HK-2 (cell line): ENCODE measurements at regions not wholly inside any gene's neighbourhood (a gene's known extent, or its start where the extent isn't known, plus 50 kb on each side); places are given as distances from the start of the nearest gene placed in this dataset.

Experiments
- DNase-seq: peaks from one replicate; pipeline ENCODE4 v3.0.0-alpha.2; 2018; ENCODE audit not compliant: unreplicated experiment

- no peak for DNase-seq
Observed at GRCh38 chr2:39535636-39536185, 98.6 kb upstream of the MAP4K3 start.

GRCh38 chr2:39537150-39537549 lies 100.1 kb upstream of the MAP4K3 start:
- DNase-seq, result no peak

DNA sequence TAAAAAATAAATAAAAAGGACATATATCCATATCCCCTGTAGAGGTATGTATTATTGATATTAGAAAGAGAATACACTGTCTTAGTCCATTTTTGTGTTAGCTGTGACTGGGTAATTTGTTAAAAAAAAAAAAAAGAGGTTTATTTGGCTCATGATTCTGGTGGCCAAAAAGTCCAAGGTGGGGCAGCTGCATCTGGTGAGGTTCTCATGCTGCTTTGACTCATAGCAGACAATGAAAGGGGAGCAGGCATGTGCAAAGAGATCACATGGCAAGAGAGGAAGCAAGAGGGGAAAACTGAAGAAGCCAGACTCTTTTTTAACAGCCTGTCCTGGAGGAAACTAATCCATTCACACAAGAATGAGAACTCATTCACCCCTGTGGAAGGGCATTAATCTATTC lies 101.6 kb upstream of the MAP4K3 start:
- DNase-seq, result no peak

DNA sequence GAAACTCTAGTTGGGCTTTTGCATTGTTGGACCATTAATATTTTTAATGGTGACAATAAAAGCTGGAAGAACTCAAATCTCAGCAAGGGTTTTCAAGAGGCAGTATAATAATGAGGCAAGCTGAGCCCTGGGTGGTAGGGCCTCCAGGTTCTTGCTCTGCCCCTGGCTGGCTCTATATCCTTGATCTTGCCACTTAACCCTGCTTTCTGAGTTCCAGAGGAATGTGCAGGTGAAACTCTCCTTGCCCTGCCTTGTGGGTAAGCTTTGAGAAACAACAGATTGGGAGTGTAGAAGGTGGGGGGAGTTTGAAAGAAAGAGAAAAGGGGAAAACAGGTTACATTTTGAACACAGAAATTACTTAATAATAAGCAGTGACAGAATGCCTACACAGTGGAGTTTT lies 103.3 kb upstream of the MAP4K3 start:
- DNase-seq, result no peak

- DNase-seq, result no peak
Observed at GRCh38 chr2:39541011-39541930, 104.2 kb upstream of the MAP4K3 start.

DNA sequence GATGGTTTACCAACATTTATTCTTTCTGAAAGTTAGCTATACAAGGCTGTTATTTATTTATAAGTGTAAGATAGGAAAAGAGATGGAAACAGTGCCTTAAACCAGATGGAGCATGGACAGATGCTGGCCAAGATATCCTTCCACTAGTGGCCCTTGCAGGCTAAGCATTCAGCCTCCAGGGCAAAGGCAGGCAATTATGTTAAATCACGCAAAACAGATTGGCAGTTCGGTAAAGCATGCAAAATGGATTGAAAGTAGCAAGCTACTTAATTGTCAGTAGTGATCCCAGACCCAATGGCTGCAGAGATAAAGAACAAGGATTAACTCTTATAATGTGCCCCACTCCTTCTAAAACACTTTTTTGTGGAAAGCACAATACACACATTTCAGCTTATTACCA lies 105.4 kb upstream of the MAP4K3 start:
- DNase-seq, result no peak

DNA sequence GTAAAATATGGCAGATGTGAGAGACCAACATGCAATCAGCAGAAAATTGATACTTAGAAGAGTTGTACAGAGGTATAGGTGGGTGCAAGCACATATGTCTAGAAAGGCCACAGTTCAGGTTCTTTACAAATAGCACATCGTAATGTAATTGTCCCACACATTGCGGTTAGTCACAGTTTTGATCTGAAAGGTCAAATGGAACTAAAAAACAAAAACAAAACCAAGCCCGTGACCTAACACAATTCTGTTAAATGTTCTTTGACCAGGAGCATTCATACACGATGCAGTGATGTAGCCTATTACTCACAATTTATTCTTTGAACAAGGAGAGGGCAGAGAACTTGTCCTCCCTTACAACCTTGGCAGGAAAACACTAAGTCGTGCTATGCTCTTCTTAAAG lies 108.9 kb upstream of the MAP4K3 start:
- no peak for DNase-seq

GRCh38 chr2:39546409-39546808 lies 109.3 kb upstream of the MAP4K3 start:
- DNase-seq, result no peak

- DNase-seq, result no peak
Observed at GRCh38 chr2:39546937-39547336, 109.9 kb upstream of the MAP4K3 start.

GRCh38 chr2:39547811-39548719 lies 111.0 kb upstream of the MAP4K3 start:
- DNase-seq, result no peak

GRCh38 chr2:39549000-39549399 lies 111.9 kb upstream of the MAP4K3 start:
- no peak for DNase-seq

GRCh38 chr2:39549718-39550464 lies 112.8 kb upstream of the MAP4K3 start:
- DNase-seq, result no peak

GRCh38 chr2:39550701-39551285 lies 113.7 kb upstream of the MAP4K3 start:
- no peak for DNase-seq

GRCh38 chr2:39558906-39559305 lies 106.8 kb upstream of the TMEM178A start:
- DNase-seq, result no peak

- no peak for DNase-seq
Observed at GRCh38 chr2:39563572-39563971, 102.1 kb upstream of the TMEM178A start.

DNA sequence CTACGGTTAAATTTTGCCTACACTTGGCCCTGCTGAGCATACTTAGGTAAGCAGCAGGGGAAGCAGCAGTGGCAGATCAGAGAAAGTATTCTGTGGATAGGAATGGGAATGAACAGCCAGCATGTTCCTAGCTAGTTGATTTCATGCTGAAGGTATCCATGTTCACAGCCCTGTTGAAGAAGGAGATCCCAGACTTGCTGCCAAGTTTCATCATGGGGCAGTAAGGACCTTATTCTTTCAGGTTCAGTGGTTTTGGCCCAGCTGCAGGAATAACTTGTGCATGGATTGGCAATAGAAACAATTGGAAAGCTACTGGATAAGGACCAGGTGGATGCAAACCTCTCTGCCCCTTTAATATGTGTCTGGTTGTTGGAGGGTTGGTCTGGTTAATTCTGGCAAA lies 98.2 kb upstream of the TMEM178A start:
- no peak for DNase-seq

GRCh38 chr2:39568116-39568515 lies 97.6 kb upstream of the TMEM178A start:
- DNase-seq, result no peak

DNA sequence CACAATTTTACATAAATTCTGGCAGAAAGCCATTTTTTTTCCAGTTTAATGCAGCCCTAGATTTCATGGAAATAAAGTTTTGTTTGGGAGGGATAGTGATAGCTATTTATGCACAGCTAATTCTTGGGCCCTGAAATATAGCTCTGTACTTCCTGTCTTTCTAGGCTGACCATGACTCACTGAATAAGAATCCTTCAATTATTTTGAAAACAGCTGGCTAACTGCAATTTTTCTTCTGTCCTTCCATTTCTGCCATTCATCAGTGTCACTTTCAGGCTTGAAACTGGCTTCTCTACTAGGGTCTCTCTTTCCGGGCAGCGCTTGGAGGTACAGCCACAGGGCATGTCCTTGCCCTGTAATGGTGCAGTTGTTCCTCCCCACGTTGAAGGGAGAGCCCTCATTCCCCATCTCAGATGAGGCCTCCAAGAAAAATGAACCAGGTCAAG lies 97.1 kb upstream of the TMEM178A start:
- no peak for DNase-seq

GRCh38 chr2:39570130-39570555 lies 95.6 kb upstream of the TMEM178A start:
- no peak for DNase-seq

DNA sequence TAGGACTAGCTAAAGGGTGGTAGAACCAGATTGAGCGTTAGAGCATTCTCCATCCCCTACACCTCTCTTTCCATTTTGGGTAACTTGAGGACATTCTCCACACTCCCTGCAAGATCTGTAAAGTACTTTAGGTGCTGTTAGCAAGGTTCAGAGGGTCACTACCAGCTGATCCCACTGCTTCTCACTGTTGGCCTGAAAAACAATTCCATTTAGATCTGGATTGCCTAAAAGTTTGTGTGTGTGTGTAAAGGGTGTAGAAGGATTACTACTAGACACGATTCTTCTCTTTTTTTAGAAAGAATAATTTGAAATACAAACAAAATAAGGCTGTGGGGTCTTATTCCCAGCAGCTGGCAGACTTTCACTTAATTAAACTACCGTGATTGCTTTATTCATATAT lies 95.1 kb upstream of the TMEM178A start:
- no peak for DNase-seq

- DNase-seq, result no peak
Observed at GRCh38 chr2:39571111-39571731, 94.5 kb upstream of the TMEM178A start.
